OCI-LY1 (cell line): ENCODE measurements at regions not wholly inside any gene's neighbourhood (a gene's known extent, or its start where the extent isn't known, plus 50 kb on each side); places are given as distances from the start of the nearest gene placed in this dataset.

Experiments used
- H2AFZ ChIP-seq: fragments of 200-600 bp; sonication (generic), shearing (Covaris generic); 2 replicates; pipeline ENCODE4 v1.6.0; 2014; ENCODE audit warnings: antibody characterized with exemption, mild to moderate bottlenecking, low read length
- H3F3A ChIP-seq: fragments of 200-600 bp; sonication (generic), shearing (Covaris generic); 2 replicates; pipeline ENCODE4 v1.6.0; 2014; ENCODE audit warnings: mild to moderate bottlenecking, antibody characterized with exemption, low read length, moderate library complexity; ENCODE audit not compliant: insufficient read depth
- H3K27ac ChIP-seq: fragments of 200-600 bp; sonication (generic); 2 replicates; pipeline ENCODE4 v1.5.1; 2014; ENCODE audit warnings: low read length, mixed run types, mild to moderate bottlenecking, low read depth; ENCODE audit not compliant: poor library complexity, severe bottlenecking
- H3K27me3 ChIP-seq: fragments of 200-600 bp; sonication (generic); 2 replicates; pipeline ENCODE4 v1.6.0; 2014; ENCODE audit warnings: antibody characterized with exemption, mild to moderate bottlenecking, low read length, moderate library complexity; ENCODE audit not compliant: insufficient read depth
- H3K36me3 ChIP-seq: fragments of 200-600 bp; sonication (generic); 2 replicates; pipeline ENCODE4 v1.6.1; 2014; ENCODE audit warnings: mild to moderate bottlenecking, antibody characterized with exemption, low read length, moderate library complexity, mixed read lengths; ENCODE audit not compliant: insufficient read depth
- H3K4me1 ChIP-seq: fragments of 200-600 bp; sonication (generic); 2 replicates; pipeline ENCODE4 v1.5.1; 2014; ENCODE audit warnings: mild to moderate bottlenecking, low read length, moderate library complexity; ENCODE audit not compliant: insufficient read depth, severe bottlenecking
- H3K4me2 ChIP-seq: fragments of 200-600 bp; sonication (generic), shearing (Covaris generic); 2 replicates; pipeline ENCODE4 v1.6.1; 2014; ENCODE audit warnings: low read length
- H3K4me3 ChIP-seq: fragments of 200-600 bp; sonication (generic); 2 replicates; pipeline ENCODE4 v1.5.1; 2014; ENCODE audit warnings: low read length, low read depth, mild to moderate bottlenecking, mixed read lengths; ENCODE audit not compliant: poor library complexity, severe bottlenecking
- H3K79me2 ChIP-seq: fragments of 200-600 bp; shearing (Covaris generic); 2 replicates; pipeline ENCODE4 v1.6.1; 2016; ENCODE audit warnings: mixed run types, low read length, mixed read lengths; ENCODE audit not compliant: insufficient read depth
- H3K9ac ChIP-seq: fragments of 200-600 bp; sonication (generic), shearing (Covaris generic); 2 replicates; pipeline ENCODE4 v1.6.1; 2014; ENCODE audit warnings: mild to moderate bottlenecking, low read length, mixed read lengths
- H3K9me2 ChIP-seq: fragments of 200-600 bp; sonication (generic), shearing (Covaris generic); 2 replicates; pipeline ENCODE4 v1.6.1; 2014; ENCODE audit warnings: low read depth, mild to moderate bottlenecking, low read length, mixed read lengths
- H3K9me3 ChIP-seq: fragments of 200-600 bp; shearing (Covaris generic); 2 replicates; pipeline ENCODE4 v1.6.1; 2014; ENCODE audit warnings: low read length, mixed read lengths
- H4K20me1 ChIP-seq: fragments of 200-600 bp; sonication (generic), shearing (Covaris generic); 2 replicates; pipeline ENCODE4 v1.6.0; 2016; ENCODE audit warnings: mild to moderate bottlenecking, low read length; ENCODE audit not compliant: insufficient read depth
- CTCF ChIP-seq: fragments of 200-600 bp; sonication (generic), shearing (Covaris generic); IDR thresholded peaks from 2 replicates; pipeline ENCODE4 v1.5.1; 2017; ENCODE audit warnings: mild to moderate bottlenecking, antibody characterized with exemption, low read length, moderate library complexity, mixed read lengths
- EZH2 ChIP-seq: fragments of 200-600 bp; sonication (generic), shearing (Covaris generic); IDR thresholded peaks from 2 replicates; pipeline ENCODE4 v1.8.0; 2017; ENCODE audit warnings: borderline replicate concordance, mixed run types, mild to moderate bottlenecking, antibody characterized with exemption, low read length, moderate library complexity, mixed read lengths

- Histone ChIP-seq H3K79me2 (no peaks in the 10 kb centered on the region), H4K20me1 (no peaks in the 10 kb centered on the region), H3F3A (no peaks in the 10 kb centered on the region), H3K4me3 (no peak overlapping the region), H2AFZ (no peak overlapping the region), H3K4me1 (no peaks in the 10 kb centered on the region), H3K27me3 (no peaks in the 10 kb centered on the region), H3K9me3 (no peaks in the 10 kb centered on the region), H3K9me2 (no peaks in the 10 kb centered on the region), H3K4me2 (no peak overlapping the region), H3K9ac (no peak overlapping the region), H3K36me3 (no peaks in the 10 kb centered on the region), H3K27ac (no peak overlapping the region)
- TF ChIP-seq EZH2 (no peak), CTCF (no peak)
These were observed 450.2 kb downstream of the CCER1 start for GRCh38 chr12:90504806-90505205.

- H3K4me1 ChIP-seq, result no peaks in the 10 kb centered on the region
- TF ChIP-seq CTCF (no peak), EZH2 (no peak)
- H4K20me1 ChIP-seq, result no peaks in the 10 kb centered on the region
- no peaks in the 10 kb centered on the region for H3F3A ChIP-seq
- no peak overlapping the region for H2AFZ ChIP-seq
- H3K9ac ChIP-seq, result no peak overlapping the region
- no peaks in the 10 kb centered on the region for H3K36me3 ChIP-seq
- no peak overlapping the region for H3K4me2 ChIP-seq
- H3K9me3 ChIP-seq, result no peaks in the 10 kb centered on the region
- H3K9me2 ChIP-seq, result no peaks in the 10 kb centered on the region
- H3K27ac ChIP-seq, result no peak overlapping the region
- H3K79me2 ChIP-seq, result no peaks in the 10 kb centered on the region
- H3K27me3 ChIP-seq, result no peaks in the 10 kb centered on the region
- no peak overlapping the region for H3K4me3 ChIP-seq
These were observed 452.9 kb downstream of the CCER1 start for GRCh38 chr12:90502070-90502469.

DNA sequence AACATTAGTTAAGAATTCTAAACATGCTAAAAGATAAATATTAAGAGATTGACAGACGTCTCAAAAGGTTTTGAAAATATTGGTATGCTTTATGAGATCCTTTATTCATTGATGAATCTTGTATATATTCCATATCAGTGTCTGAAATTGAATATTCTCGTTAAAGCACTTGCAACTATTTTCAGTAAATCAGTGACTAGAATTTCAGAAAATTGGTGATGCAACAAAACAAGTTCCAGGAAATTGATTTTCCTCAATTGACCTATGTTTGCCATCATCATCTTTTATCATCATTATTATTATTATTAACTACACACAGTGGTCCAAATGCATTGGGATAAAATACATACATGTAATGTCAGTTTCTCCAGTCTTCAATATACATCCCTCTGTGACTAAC lies 453.6 kb downstream of the CCER1 start:
- H3K79me2 ChIP-seq, result no peaks in the 10 kb centered on the region
- no peaks in the 10 kb centered on the region for H3K36me3 ChIP-seq
- H3K9me3 ChIP-seq, result no peaks in the 10 kb centered on the region
- H3F3A ChIP-seq, result no peaks in the 10 kb centered on the region
- TF ChIP-seq EZH2 (no peak), CTCF (no peak)
- H4K20me1 ChIP-seq, result no peaks in the 10 kb centered on the region
- H3K9me2 ChIP-seq, result no peaks in the 10 kb centered on the region
- H3K27me3 ChIP-seq, result no peaks in the 10 kb centered on the region
- H3K4me2 ChIP-seq, result no peak overlapping the region
- no peak overlapping the region for H3K9ac ChIP-seq
- H2AFZ ChIP-seq, result no peak overlapping the region
- H3K27ac ChIP-seq, result no peak overlapping the region
- no peaks in the 10 kb centered on the region for H3K4me1 ChIP-seq
- no peak overlapping the region for H3K4me3 ChIP-seq
